ENCODE measurements at regions not wholly inside any gene's neighbourhood (a gene's known extent, or its start where the extent isn't known, plus 50 kb on each side); places are given as distances from the start of the nearest gene placed in this dataset.

DNA sequence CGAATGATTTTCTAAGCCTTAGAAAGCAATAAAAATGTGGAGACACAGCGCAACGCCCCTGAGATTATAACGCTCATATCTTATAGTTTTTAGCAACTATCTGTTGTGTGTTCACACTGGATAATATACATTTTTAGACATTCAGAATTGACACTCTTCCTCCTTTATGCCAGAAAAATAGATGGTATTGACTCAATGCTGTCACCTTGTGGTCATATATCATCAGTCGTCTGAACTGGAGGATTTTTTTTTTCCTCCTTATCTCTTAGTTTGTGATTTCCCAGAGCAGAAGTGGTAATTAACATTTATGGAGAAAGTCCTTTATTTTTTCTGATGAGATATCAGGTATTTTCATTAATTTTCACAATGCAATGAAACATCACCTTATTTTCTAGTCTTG, 759.6 kb downstream of the RAB28 start:
- no peak for TF ChIP-seq CREB1 (CRISPR knock-in tag; IDR thresholded peaks at IDR 0.05; ENCODE audit: low read depth)
- no peak for TF ChIP-seq ZNF114 (CRISPR knock-in tag; IDR thresholded peaks at IDR 0.05)
- peak; percentile 62 to 84 for TF ChIP-seq CTCF (conservative IDR thresholded peaks at IDR 0.05; ENCODE audit: low read depth in 2 of 2)
- no peak for TF ChIP-seq EZH2 (IDR thresholded peaks at IDR 0.05; ENCODE audit: low read depth, unreplicated experiment)
- Histone ChIP-seq H2AFZ (no peak overlapping the region), H3K4me2 (no peak overlapping the region), H3K79me2 (replicated peaks; ENCODE audit: insufficient read depth) (no peaks in the 10 kb centered on the region), H3K27me3 (ENCODE audit: insufficient read depth) (no peaks in the 10 kb centered on the region), H3K4me3 (no peak overlapping the region), H3K36me3 (ENCODE audit: insufficient read depth) (no peaks in the 10 kb centered on the region), H4K20me1 (replicated peaks; ENCODE audit: insufficient read depth) (no peaks in the 10 kb centered on the region), H3K27ac (ENCODE audit: low read depth) (no peak overlapping the region), H3K4me1 (ENCODE audit: insufficient read depth) (peaks cover 4% of the 10 kb centered on the region; the same call in 1 of the 2 replicates), H3K9me2 (ENCODE audit: insufficient read depth) (no peaks in the 10 kb centered on the region), H3F3A (replicated peaks; ENCODE audit: low read depth) (no peaks in the 10 kb centered on the region)
- Mint-ChIP-seq H3K9me3 (no peaks in the 10 kb centered on the region), H3K27ac (no peak overlapping the region; the same call in 1 of the 2 replicates), H3K36me3 (ENCODE audit: low read depth) (no peaks in the 10 kb centered on the region), H3K27me3 (ENCODE audit: insufficient read depth, low read depth, poor library complexity) (no peaks in the 10 kb centered on the region), H3K4me3 (no peak overlapping the region), H3K4me1 (peaks cover 12% of the 10 kb centered on the region)
- peak; percentile 30; the same call in 2 of the 3 replicates for ATAC-seq
- peak; percentile 40 for DNase-seq (ENCODE audit: low spot score)

GRCh38 chr4:12723849-12724447, 760.2 kb downstream of the RAB28 start:
- H3K79me2 ChIP-seq (replicated peaks; ENCODE audit: insufficient read depth): no peaks in the 10 kb centered on the region
- DNase-seq (ENCODE audit: low spot score) (peak; percentile 67), ATAC-seq (peak; percentile 83)
- H2AFZ ChIP-seq: no peak overlapping the region; the same call in 1 of the 2 replicates
- Mint-ChIP-seq H3K9me3 (no peaks in the 10 kb centered on the region), H3K4me3 (no peak overlapping the region), H3K4me1 (peaks cover 12% of the 10 kb centered on the region), H3K27ac (peak overlapping the region; percentile 79), H3K27me3 (ENCODE audit: insufficient read depth, low read depth, poor library complexity) (no peaks in the 10 kb centered on the region), H3K36me3 (ENCODE audit: low read depth) (no peaks in the 10 kb centered on the region)
- H3F3A ChIP-seq (replicated peaks; ENCODE audit: low read depth): no peaks in the 10 kb centered on the region
- no peak overlapping the region for H3K4me3 ChIP-seq
- no peaks in the 10 kb centered on the region for H3K27me3 ChIP-seq (ENCODE audit: insufficient read depth)
- no peak overlapping the region for H3K4me2 ChIP-seq
- H3K4me1 ChIP-seq (ENCODE audit: insufficient read depth): peaks cover 4% of the 10 kb centered on the region; the same call in 1 of the 2 replicates
- no peaks in the 10 kb centered on the region for H4K20me1 ChIP-seq (replicated peaks; ENCODE audit: insufficient read depth)
- no peak overlapping the region for H3K27ac ChIP-seq (ENCODE audit: low read depth)
- H3K9me2 ChIP-seq (ENCODE audit: insufficient read depth): no peaks in the 10 kb centered on the region
- no peaks in the 10 kb centered on the region for H3K36me3 ChIP-seq (ENCODE audit: insufficient read depth)
- TF ChIP-seq, protein P1, sequence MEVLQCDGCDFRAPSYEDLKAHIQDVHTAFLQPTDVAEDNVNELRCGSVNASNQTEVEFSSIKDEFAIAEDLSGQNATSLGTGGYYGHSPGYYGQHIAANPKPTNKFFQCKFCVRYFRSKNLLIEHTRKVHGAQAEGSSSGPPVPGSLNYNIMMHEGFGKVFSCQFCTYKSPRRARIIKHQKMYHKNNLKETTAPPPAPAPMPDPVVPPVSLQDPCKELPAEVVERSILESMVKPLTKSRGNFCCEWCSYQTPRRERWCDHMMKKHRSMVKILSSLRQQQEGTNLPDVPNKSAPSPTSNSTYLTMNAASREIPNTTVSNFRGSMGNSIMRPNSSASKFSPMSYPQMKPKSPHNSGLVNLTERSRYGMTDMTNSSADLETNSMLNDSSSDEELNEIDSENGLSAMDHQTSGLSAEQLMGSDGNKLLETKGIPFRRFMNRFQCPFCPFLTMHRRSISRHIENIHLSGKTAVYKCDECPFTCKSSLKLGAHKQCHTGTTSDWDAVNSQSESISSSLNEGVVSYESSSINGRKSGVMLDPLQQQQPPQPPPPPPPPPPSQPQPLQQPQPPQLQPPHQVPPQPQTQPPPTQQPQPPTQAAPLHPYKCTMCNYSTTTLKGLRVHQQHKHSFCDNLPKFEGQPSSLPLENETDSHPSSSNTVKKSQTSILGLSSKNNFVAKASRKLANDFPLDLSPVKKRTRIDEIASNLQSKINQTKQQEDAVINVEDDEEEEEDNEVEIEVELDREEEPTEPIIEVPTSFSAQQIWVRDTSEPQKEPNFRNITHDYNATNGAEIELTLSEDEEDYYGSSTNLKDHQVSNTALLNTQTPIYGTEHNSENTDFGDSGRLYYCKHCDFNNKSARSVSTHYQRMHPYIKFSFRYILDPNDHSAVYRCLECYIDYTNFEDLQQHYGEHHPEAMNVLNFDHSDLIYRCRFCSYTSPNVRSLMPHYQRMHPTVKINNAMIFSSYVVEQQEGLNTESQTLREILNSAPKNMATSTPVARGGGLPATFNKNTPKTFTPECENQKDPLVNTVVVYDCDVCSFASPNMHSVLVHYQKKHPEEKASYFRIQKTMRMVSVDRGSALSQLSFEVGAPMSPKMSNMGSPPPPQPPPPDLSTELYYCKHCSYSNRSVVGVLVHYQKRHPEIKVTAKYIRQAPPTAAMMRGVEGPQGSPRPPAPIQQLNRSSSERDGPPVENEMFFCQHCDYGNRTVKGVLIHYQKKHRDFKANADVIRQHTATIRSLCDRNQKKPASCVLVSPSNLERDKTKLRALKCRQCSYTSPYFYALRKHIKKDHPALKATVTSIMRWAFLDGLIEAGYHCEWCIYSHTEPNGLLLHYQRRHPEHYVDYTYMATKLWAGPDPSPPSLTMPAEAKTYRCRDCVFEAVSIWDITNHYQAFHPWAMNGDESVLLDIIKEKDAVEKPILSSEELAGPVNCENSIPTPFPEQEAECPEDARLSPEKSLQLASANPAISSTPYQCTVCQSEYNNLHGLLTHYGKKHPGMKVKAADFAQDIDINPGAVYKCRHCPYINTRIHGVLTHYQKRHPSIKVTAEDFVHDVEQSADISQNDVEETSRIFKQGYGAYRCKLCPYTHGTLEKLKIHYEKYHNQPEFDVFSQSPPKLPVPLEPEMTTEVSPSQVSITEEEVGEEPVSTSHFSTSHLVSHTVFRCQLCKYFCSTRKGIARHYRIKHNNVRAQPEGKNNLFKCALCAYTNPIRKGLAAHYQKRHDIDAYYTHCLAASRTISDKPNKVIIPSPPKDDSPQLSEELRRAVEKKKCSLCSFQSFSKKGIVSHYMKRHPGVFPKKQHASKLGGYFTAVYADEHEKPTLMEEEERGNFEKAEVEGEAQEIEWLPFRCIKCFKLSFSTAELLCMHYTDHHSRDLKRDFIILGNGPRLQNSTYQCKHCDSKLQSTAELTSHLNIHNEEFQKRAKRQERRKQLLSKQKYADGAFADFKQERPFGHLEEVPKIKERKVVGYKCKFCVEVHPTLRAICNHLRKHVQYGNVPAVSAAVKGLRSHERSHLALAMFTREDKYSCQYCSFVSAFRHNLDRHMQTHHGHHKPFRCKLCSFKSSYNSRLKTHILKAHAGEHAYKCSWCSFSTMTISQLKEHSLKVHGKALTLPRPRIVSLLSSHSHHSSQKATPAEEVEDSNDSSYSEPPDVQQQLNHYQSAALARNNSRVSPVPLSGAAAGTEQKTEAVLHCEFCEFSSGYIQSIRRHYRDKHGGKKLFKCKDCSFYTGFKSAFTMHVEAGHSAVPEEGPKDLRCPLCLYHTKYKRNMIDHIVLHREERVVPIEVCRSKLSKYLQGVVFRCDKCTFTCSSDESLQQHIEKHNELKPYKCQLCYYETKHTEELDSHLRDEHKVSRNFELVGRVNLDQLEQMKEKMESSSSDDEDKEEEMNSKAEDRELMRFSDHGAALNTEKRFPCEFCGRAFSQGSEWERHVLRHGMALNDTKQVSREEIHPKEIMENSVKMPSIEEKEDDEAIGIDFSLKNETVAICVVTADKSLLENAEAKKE (CRISPR knock-in tag; IDR thresholded peaks at IDR 0.05): peak; percentile 56; the same call in 1 of the 2 replicates
- TF ChIP-seq POLR2AphosphoS5 (IDR thresholded peaks at IDR 0.05; ENCODE audit: low read depth) (no peak), CTCF (conservative IDR thresholded peaks at IDR 0.05; ENCODE audit: low read depth in 2 of 2) (peak; percentile 47 to 66; a peak in 3 of 4 replicates)
